Activated CD4-positive, alpha-beta T cell treated with anti-CD3 and anti-CD28 coated beads for 36 hours (primary cell): ENCODE measurements at regions not wholly inside any gene's neighbourhood (a gene's known extent, or its start where the extent isn't known, plus 50 kb on each side); places are given as distances from the start of the nearest gene placed in this dataset.

Experiments used
- ATAC-seq: fragments of 200-7000 bp; cut with Tn5 transposase; one replicate; pipeline ENCODE4 v1.10.0; 2021; ENCODE audit warnings: mild to moderate bottlenecking, moderate library complexity
- CTCF ChIA-PET: fragments of 350-600 bp; sonication (Branson Sonifier 250); formaldehyde crosslinking; loops from one replicate; lab custom pipeline; 2021; ENCODE audit warnings: antibody characterized with exemption; lab: Charles Lee
- POLR2A ChIA-PET: fragments of 350-600 bp; sonication (Branson Sonifier 250); formaldehyde crosslinking; loops from one replicate; lab custom pipeline; 2021; ENCODE audit warnings: antibody characterized with exemption, inconsistent platforms; lab: Charles Lee
- DNase-seq: peaks from one replicate; pipeline ENCODE4 v3.0.0-alpha.2; 2020
- H3K27ac Mint-ChIP-seq: one replicate; pipeline ENCODE4 v1.8.0; 2021; ENCODE audit warnings: mixed read lengths
- H3K27me3 Mint-ChIP-seq: one replicate; pipeline ENCODE4 v1.8.0; 2021; ENCODE audit warnings: mixed read lengths
- H3K36me3 Mint-ChIP-seq: one replicate; pipeline ENCODE4 v1.8.0; 2021; ENCODE audit warnings: low read depth, mixed read lengths
- H3K4me1 Mint-ChIP-seq: one replicate; pipeline ENCODE4 v1.8.0; 2021; ENCODE audit warnings: mixed read lengths
- H3K4me3 Mint-ChIP-seq: one replicate; pipeline ENCODE4 v1.8.0; 2021; ENCODE audit warnings: mild to moderate bottlenecking, moderate library complexity, mixed read lengths
- H3K9me3 Mint-ChIP-seq: one replicate; pipeline ENCODE4 v1.8.0; 2021; ENCODE audit warnings: low read depth, mixed read lengths
- intact Hi-C, 2 experiments: fragments of 100-400 bp; cut with DNase I in 1 of 2; cut with micrococcal nuclease in 1 of 2; formaldehyde crosslinking; loops; one replicate each; pipeline versions ENCODE4 v1.14.2 to v1.15.1; 2022 to 2024; cut with DNase I, micrococcal nuclease

- CTCF ChIA-PET = interaction anchor here (1.5 kb wide), 1 partner anchor 10 kb away, joined by 4 read pairs; no protein-coding TSS in a partner anchor
- no peak overlapping the region for H3K27ac Mint-ChIP-seq
- POLR2A ChIA-PET = no interaction called here
- no peaks in the 10 kb centered on the region for H3K27me3 Mint-ChIP-seq
- DNase-seq = no peak
- no peaks in the 10 kb centered on the region for H3K36me3 Mint-ChIP-seq
- no peak overlapping the region for H3K4me3 Mint-ChIP-seq
- intact Hi-C loops = no loop called here
- no peaks in the 10 kb centered on the region for H3K4me1 Mint-ChIP-seq
- no peaks in the 10 kb centered on the region for H3K9me3 Mint-ChIP-seq
- no peak for ATAC-seq
Measured at GRCh38 chr3:117135207-117135606, 425.6 kb downstream of the TUSC7 start.

GRCh38 chr3:117136003-117136402 is 426.4 kb downstream of the TUSC7 start:
- ATAC-seq (no peak), DNase-seq (no peak)
- H3K9me3 Mint-ChIP-seq = no peaks in the 10 kb centered on the region
- no peaks in the 10 kb centered on the region for H3K27me3 Mint-ChIP-seq
- no peaks in the 10 kb centered on the region for H3K4me1 Mint-ChIP-seq
- no peak overlapping the region for H3K4me3 Mint-ChIP-seq
- POLR2A ChIA-PET = no interaction called here
- intact Hi-C loops = no loop called here
- no peak overlapping the region for H3K27ac Mint-ChIP-seq
- no peaks in the 10 kb centered on the region for H3K36me3 Mint-ChIP-seq
- CTCF ChIA-PET = interaction anchor here (1.5 kb wide), 1 partner anchor 9 kb away, joined by 4 read pairs; no protein-coding TSS in a partner anchor

- no peaks in the 10 kb centered on the region for H3K36me3 Mint-ChIP-seq
- H3K27ac Mint-ChIP-seq = no peak overlapping the region
- DNase-seq (no peak), ATAC-seq (no peak)
- POLR2A ChIA-PET = no interaction called here
- intact Hi-C loops = no loop called here
- no peaks in the 10 kb centered on the region for H3K27me3 Mint-ChIP-seq
- CTCF ChIA-PET = interaction anchor here (1.5 kb wide), 1 partner anchor 8 kb away, joined by 4 read pairs; no protein-coding TSS in a partner anchor
- no peaks in the 10 kb centered on the region for H3K4me1 Mint-ChIP-seq
- H3K4me3 Mint-ChIP-seq = no peak overlapping the region
- no peaks in the 10 kb centered on the region for H3K9me3 Mint-ChIP-seq
Measured at GRCh38 chr3:117137065-117137464, 427.5 kb downstream of the TUSC7 start.

- CTCF ChIA-PET = interaction anchor here (0.6 to 0.8 kb wide), 2 partner anchors 53 to 1604 kb away, joined by 3 read pairs; no protein-coding TSS in a partner anchor
- DNase-seq (no peak), ATAC-seq (no peak)
- no peak overlapping the region for H3K4me3 Mint-ChIP-seq
- no peaks in the 10 kb centered on the region for H3K9me3 Mint-ChIP-seq
- H3K27ac Mint-ChIP-seq = no peak overlapping the region
- intact Hi-C loops = no loop called here
- POLR2A ChIA-PET = no interaction called here
- H3K4me1 Mint-ChIP-seq = no peaks in the 10 kb centered on the region
- no peaks in the 10 kb centered on the region for H3K36me3 Mint-ChIP-seq
- no peaks in the 10 kb centered on the region for H3K27me3 Mint-ChIP-seq
Measured at GRCh38 chr3:117139681-117140080, 430.1 kb downstream of the TUSC7 start.

- Mint-ChIP-seq H3K9me3 (no peaks in the 10 kb centered on the region), H3K27me3 (no peaks in the 10 kb centered on the region), H3K4me3 (no peak overlapping the region), H3K4me1 (no peaks in the 10 kb centered on the region), H3K27ac (no peak overlapping the region), H3K36me3 (no peaks in the 10 kb centered on the region)
- no peak for ATAC-seq
- ChIA-PET CTCF (no interaction called here), POLR2A (no interaction called here)
- no peak for DNase-seq
- intact Hi-C loops = no loop called here
Measured at GRCh38 chr3:117141812-117142211, 432.2 kb downstream of the TUSC7 start.

- DNase-seq = no peak
- H3K9me3 Mint-ChIP-seq = no peaks in the 10 kb centered on the region
Measured at GRCh38 chr3:117144853-117145252, 435.3 kb downstream of the TUSC7 start.

GRCh38 chr3:117145677-117146076 is 436.1 kb downstream of the TUSC7 start:
- ChIA-PET CTCF (interaction anchor here (1.0 kb wide), 1 partner anchor 10 kb away, joined by 4 read pairs; no protein-coding TSS in a partner anchor), POLR2A (no interaction called here)
- no peaks in the 10 kb centered on the region for H3K4me1 Mint-ChIP-seq
- H3K27ac Mint-ChIP-seq = no peak overlapping the region
- DNase-seq (no peak), ATAC-seq (no peak)
- H3K36me3 Mint-ChIP-seq = no peaks in the 10 kb centered on the region
- H3K9me3 Mint-ChIP-seq = no peaks in the 10 kb centered on the region
- no peaks in the 10 kb centered on the region for H3K27me3 Mint-ChIP-seq
- no peak overlapping the region for H3K4me3 Mint-ChIP-seq
- intact Hi-C loops = no loop called here

More at GRCh38 chr3:117144853-117145252, 435.3 kb downstream of the TUSC7 start:
- intact Hi-C loops = no loop called here
- Mint-ChIP-seq H3K36me3 (no peaks in the 10 kb centered on the region), H3K27me3 (no peaks in the 10 kb centered on the region), H3K27ac (no peak overlapping the region), H3K4me1 (no peaks in the 10 kb centered on the region), H3K4me3 (no peak overlapping the region)
- POLR2A ChIA-PET = no interaction called here
- ATAC-seq = no peak
- CTCF ChIA-PET = interaction anchor here (1.0 kb wide), 1 partner anchor 9 kb away, joined by 4 read pairs; no protein-coding TSS in a partner anchor

- H3K36me3 Mint-ChIP-seq = no peaks in the 10 kb centered on the region
- ATAC-seq (no peak), DNase-seq (no peak)
- H3K4me1 Mint-ChIP-seq = no peaks in the 10 kb centered on the region
- CTCF ChIA-PET = no interaction called here
- no peak overlapping the region for H3K4me3 Mint-ChIP-seq
- intact Hi-C loops = no loop called here
- no peaks in the 10 kb centered on the region for H3K9me3 Mint-ChIP-seq
- POLR2A ChIA-PET = no interaction called here
- H3K27me3 Mint-ChIP-seq = no peaks in the 10 kb centered on the region
- no peak overlapping the region for H3K27ac Mint-ChIP-seq
Measured at GRCh38 chr3:117146571-117146970, 437.0 kb downstream of the TUSC7 start.

- ChIA-PET CTCF (no interaction called here), POLR2A (no interaction called here)
- Mint-ChIP-seq H3K36me3 (no peaks in the 10 kb centered on the region), H3K9me3 (no peaks in the 10 kb centered on the region), H3K27ac (no peak overlapping the region), H3K4me3 (no peak overlapping the region), H3K27me3 (no peaks in the 10 kb centered on the region), H3K4me1 (no peaks in the 10 kb centered on the region)
- intact Hi-C loops = no loop called here
- ATAC-seq (no peak), DNase-seq (no peak)
Measured at GRCh38 chr3:117149584-117149983, 440.0 kb downstream of the TUSC7 start.

GRCh38 chr3:117150628-117151027 is 441.0 kb downstream of the TUSC7 start:
- Mint-ChIP-seq H3K36me3 (no peaks in the 10 kb centered on the region), H3K27me3 (no peaks in the 10 kb centered on the region), H3K4me1 (no peaks in the 10 kb centered on the region), H3K4me3 (no peak overlapping the region), H3K27ac (no peak overlapping the region), H3K9me3 (no peaks in the 10 kb centered on the region)
- intact Hi-C loops = no loop called here
- DNase-seq (no peak), ATAC-seq (no peak)
- CTCF ChIA-PET = no interaction called here
- POLR2A ChIA-PET = no interaction called here

GRCh38 chr3:117160176-117160575 is 450.6 kb downstream of the TUSC7 start:
- Mint-ChIP-seq H3K27ac (no peak overlapping the region), H3K4me3 (no peak overlapping the region), H3K4me1 (no peaks in the 10 kb centered on the region), H3K36me3 (no peaks in the 10 kb centered on the region), H3K9me3 (peaks cover 4% of the 10 kb centered on the region), H3K27me3 (no peaks in the 10 kb centered on the region)
- no peak for ATAC-seq
- ChIA-PET POLR2A (no interaction called here), CTCF (interaction anchor here (0.7 kb wide), 1 partner anchor 43 kb away, joined by 3 read pairs; no protein-coding TSS in a partner anchor)
- no peak for DNase-seq
- intact Hi-C loops = no loop called here

GRCh38 chr3:117161816-117162215 is 452.2 kb downstream of the TUSC7 start:
- intact Hi-C loops = no loop called here
- Mint-ChIP-seq H3K36me3 (no peaks in the 10 kb centered on the region), H3K27ac (no peak overlapping the region), H3K27me3 (no peaks in the 10 kb centered on the region), H3K4me3 (no peak overlapping the region), H3K9me3 (peaks cover 12% of the 10 kb centered on the region), H3K4me1 (no peaks in the 10 kb centered on the region)
- ChIA-PET POLR2A (interaction anchor here (0.6 kb wide), 1 partner anchor 342 kb away, joined by 4 read pairs; no protein-coding TSS in a partner anchor), CTCF (no interaction called here)
- ATAC-seq = no peak
- no peak for DNase-seq
